Activated CD8-positive, alpha-beta T cell treated with anti-CD3 and anti-CD28 coated beads for 36 hours (primary cell): ENCODE measurements at regions not wholly inside any gene's neighbourhood (a gene's known extent, or its start where the extent isn't known, plus 50 kb on each side); places are given as distances from the start of the nearest gene placed in this dataset.

ENCODE experiments used
- ATAC-seq: fragments of 200-7000 bp; cut with Tn5 transposase; one replicate; pipeline ENCODE4 v1.10.0; 2021; ENCODE audit warnings: mild to moderate bottlenecking, moderate library complexity
- CTCF ChIA-PET: fragments of 350-600 bp; sonication (Branson Sonifier 250); formaldehyde crosslinking; loops from one replicate; lab custom pipeline; 2021; ENCODE audit warnings: antibody characterized with exemption; lab: Charles Lee
- POLR2A ChIA-PET: fragments of 350-600 bp; sonication (Branson Sonifier 250); formaldehyde crosslinking; loops from one replicate; lab custom pipeline; 2021; ENCODE audit warnings: antibody characterized with exemption; lab: Charles Lee
- DNase-seq: peaks from one replicate; pipeline ENCODE4 v3.0.0-alpha.2; 2020
- H3K27ac Mint-ChIP-seq: one replicate; pipeline ENCODE4 v1.8.0; 2021; ENCODE audit warnings: mild to moderate bottlenecking, mixed read lengths
- H3K27me3 Mint-ChIP-seq: one replicate; pipeline ENCODE4 v1.8.0; 2021; ENCODE audit warnings: mixed read lengths
- H3K36me3 Mint-ChIP-seq: one replicate; pipeline ENCODE4 v1.8.0; 2021; ENCODE audit warnings: low read depth, mixed read lengths
- H3K4me1 Mint-ChIP-seq: one replicate; pipeline ENCODE4 v1.8.0; 2021; ENCODE audit warnings: low read depth, mixed read lengths
- H3K4me3 Mint-ChIP-seq: one replicate; pipeline ENCODE4 v1.8.0; 2021; ENCODE audit warnings: mild to moderate bottlenecking, moderate library complexity, mixed read lengths
- H3K9me3 Mint-ChIP-seq: one replicate; pipeline ENCODE4 v1.8.0; 2021; ENCODE audit warnings: mixed read lengths
- CTCF ChIP-seq: fragments of 200-600 bp; IDR thresholded peaks from one replicate; pipeline ENCODE4 v1.8.0; 2022; ENCODE audit warnings: antibody characterized with exemption, mild to moderate bottlenecking
- intact Hi-C: fragments of 100-400 bp; cut with micrococcal nuclease; formaldehyde crosslinking; loops from one replicate; pipeline ENCODE4 v1.10.0; 2022

GRCh38 chr7:114183311-114184088 lies 231.1 kb upstream of the FOXP2 start:
- H3K27me3 Mint-ChIP-seq = no peaks in the 10 kb centered on the region

GRCh38 chr7:114182837-114183236 lies 231.8 kb upstream of the FOXP2 start:
- no peaks in the 10 kb centered on the region for H3K9me3 Mint-ChIP-seq
- no peak overlapping the region for H3K4me3 Mint-ChIP-seq
- DNase-seq (no peak), ATAC-seq (no peak)
- CTCF ChIA-PET = no interaction called here
- H3K27ac Mint-ChIP-seq = no peak overlapping the region
- no peaks in the 10 kb centered on the region for H3K36me3 Mint-ChIP-seq
- POLR2A ChIA-PET = no interaction called here
- H3K27me3 Mint-ChIP-seq = no peaks in the 10 kb centered on the region
- intact Hi-C loops = no loop called here
- TF ChIP-seq CTCF = no peak
- no peaks in the 10 kb centered on the region for H3K4me1 Mint-ChIP-seq

More at GRCh38 chr7:114183311-114184088, 231.1 kb upstream of the FOXP2 start:
- intact Hi-C loops = no loop called here
- Mint-ChIP-seq H3K4me3 (no peak overlapping the region), H3K27ac (no peak overlapping the region), H3K36me3 (no peaks in the 10 kb centered on the region), H3K9me3 (no peaks in the 10 kb centered on the region), H3K4me1 (no peaks in the 10 kb centered on the region)
- DNase-seq = no peak
- no peak for ATAC-seq
- POLR2A ChIA-PET = no interaction called here
- CTCF ChIA-PET = no interaction called here
- TF ChIP-seq CTCF = no peak

GRCh38 chr7:114181280-114181679 lies 233.3 kb upstream of the FOXP2 start:
- no peak for ATAC-seq

GRCh38 chr7:114180556-114181266 lies 233.9 kb upstream of the FOXP2 start:
- TF ChIP-seq CTCF = no peak
- intact Hi-C loops = no loop called here
- Mint-ChIP-seq H3K36me3 (no peaks in the 10 kb centered on the region), H3K27ac (no peak overlapping the region), H3K27me3 (no peaks in the 10 kb centered on the region), H3K9me3 (no peaks in the 10 kb centered on the region), H3K4me1 (no peaks in the 10 kb centered on the region), H3K4me3 (no peak overlapping the region)
- DNase-seq (no peak), ATAC-seq (no peak)
- CTCF ChIA-PET = no interaction called here
- POLR2A ChIA-PET = no interaction called here

More at GRCh38 chr7:114181280-114181679, 233.3 kb upstream of the FOXP2 start:
- Mint-ChIP-seq H3K4me3 (no peak overlapping the region), H3K4me1 (no peaks in the 10 kb centered on the region), H3K9me3 (no peaks in the 10 kb centered on the region), H3K27me3 (no peaks in the 10 kb centered on the region), H3K27ac (no peak overlapping the region), H3K36me3 (no peaks in the 10 kb centered on the region)
- intact Hi-C loops = no loop called here
- ChIA-PET CTCF (no interaction called here), POLR2A (no interaction called here)
- DNase-seq = no peak
- TF ChIP-seq CTCF = no peak

GRCh38 chr7:114175125-114175524 lies 239.5 kb upstream of the FOXP2 start:
- POLR2A ChIA-PET = no interaction called here
- no peak overlapping the region for H3K27ac Mint-ChIP-seq
- ATAC-seq = no peak
- no peak for TF ChIP-seq CTCF
- CTCF ChIA-PET = no interaction called here
- intact Hi-C loops = no loop called here
- DNase-seq = no peak
- H3K9me3 Mint-ChIP-seq = peaks cover 2% of the 10 kb centered on the region
- no peaks in the 10 kb centered on the region for H3K36me3 Mint-ChIP-seq
- no peak overlapping the region for H3K4me3 Mint-ChIP-seq
- no peaks in the 10 kb centered on the region for H3K27me3 Mint-ChIP-seq
- no peaks in the 10 kb centered on the region for H3K4me1 Mint-ChIP-seq
